K562 (cell line): ENCODE measurements at regions not wholly inside any gene's neighbourhood (a gene's known extent, or its start where the extent isn't known, plus 50 kb on each side); places are given as distances from the start of the nearest gene placed in this dataset.

ENCODE experiments used
- CHD4 ChIP-seq: fragments of 200-600 bp; sonication (generic); IDR thresholded peaks from 3 replicates; pipeline ENCODE4 v1.6.1; 2012; ENCODE audit warnings: low read depth, mild to moderate bottlenecking, mixed read lengths, low read length, inconsistent platforms; ENCODE audit not compliant: insufficient read depth, insufficient replicate concordance, poor library complexity, severe bottlenecking
- EP400 ChIP-seq: fragments of 450-650 bp; IDR thresholded peaks from 2 replicates; pipeline ENCODE4 v1.6.1; 2017; ENCODE audit warnings: antibody characterized with exemption, mild to moderate bottlenecking, moderate library complexity
- HMGN3 ChIP-seq: IDR thresholded peaks from 2 replicates; pipeline ENCODE4 v1.6.1; 2011; ENCODE audit warnings: borderline replicate concordance, low read depth, mild to moderate bottlenecking, mixed read lengths, low read length; ENCODE audit not compliant: insufficient read length; ENCODE audit errors: extremely low read depth
- MCM5 ChIP-seq: fragments of 450-650 bp; IDR thresholded peaks from 2 replicates; pipeline ENCODE4 v1.6.1; 2016; ENCODE audit warnings: low read depth
- ZC3H11A ChIP-seq: IDR thresholded peaks from 2 replicates; pipeline ENCODE4 v1.6.1; 2012; ENCODE audit warnings: low read depth, low read length, improper control_type of control experiment
- TF ChIP-seq, protein P1 (sequence below): fragments of 450-650 bp; IDR thresholded peaks from 2 replicates; pipeline ENCODE4 v1.6.1; 2016; ENCODE audit warnings: low read depth
- TF ChIP-seq, protein P2 (sequence below): fragments of 250-450 bp; sonication (Bioruptor Pico); IDR thresholded peaks from 2 replicates; pipeline ENCODE4 v1.4.0; 2020
- TF ChIP-seq, protein P3 (sequence below), 2 experiments: IDR thresholded peaks in 1 of 2; conservative IDR thresholded peaks in 1 of 2; 2 replicates each; pipeline ENCODE4 v1.6.1; 2016; ENCODE audit warnings: low read depth in 2 of 2, mild to moderate bottlenecking in 1 of 2, missing compliant biosample characterization in 1 of 2, missing genetic modification characterization in 1 of 2, moderate library complexity in 1 of 2

DNA sequence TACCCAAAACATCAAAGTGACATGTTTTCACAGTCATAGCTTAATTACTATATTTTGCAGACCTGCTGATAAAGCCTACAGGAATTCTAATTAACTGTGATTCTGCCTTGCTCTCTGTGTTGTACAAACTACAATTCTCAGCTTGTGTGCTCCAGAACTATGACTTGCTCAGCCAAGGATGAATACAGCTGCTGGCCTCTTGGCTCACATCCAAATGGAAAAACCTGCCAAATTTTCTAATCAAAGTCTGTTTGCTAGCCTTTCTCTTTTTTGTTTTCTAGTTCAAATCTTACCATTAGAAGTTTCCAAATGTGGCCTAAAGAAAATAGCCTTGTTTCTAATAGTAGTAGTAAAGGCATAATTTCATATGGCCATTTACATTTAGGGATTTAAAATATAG, 1176.8 kb downstream of the FAM133A start (continued):
- TF ChIP-seq, protein P1, sequence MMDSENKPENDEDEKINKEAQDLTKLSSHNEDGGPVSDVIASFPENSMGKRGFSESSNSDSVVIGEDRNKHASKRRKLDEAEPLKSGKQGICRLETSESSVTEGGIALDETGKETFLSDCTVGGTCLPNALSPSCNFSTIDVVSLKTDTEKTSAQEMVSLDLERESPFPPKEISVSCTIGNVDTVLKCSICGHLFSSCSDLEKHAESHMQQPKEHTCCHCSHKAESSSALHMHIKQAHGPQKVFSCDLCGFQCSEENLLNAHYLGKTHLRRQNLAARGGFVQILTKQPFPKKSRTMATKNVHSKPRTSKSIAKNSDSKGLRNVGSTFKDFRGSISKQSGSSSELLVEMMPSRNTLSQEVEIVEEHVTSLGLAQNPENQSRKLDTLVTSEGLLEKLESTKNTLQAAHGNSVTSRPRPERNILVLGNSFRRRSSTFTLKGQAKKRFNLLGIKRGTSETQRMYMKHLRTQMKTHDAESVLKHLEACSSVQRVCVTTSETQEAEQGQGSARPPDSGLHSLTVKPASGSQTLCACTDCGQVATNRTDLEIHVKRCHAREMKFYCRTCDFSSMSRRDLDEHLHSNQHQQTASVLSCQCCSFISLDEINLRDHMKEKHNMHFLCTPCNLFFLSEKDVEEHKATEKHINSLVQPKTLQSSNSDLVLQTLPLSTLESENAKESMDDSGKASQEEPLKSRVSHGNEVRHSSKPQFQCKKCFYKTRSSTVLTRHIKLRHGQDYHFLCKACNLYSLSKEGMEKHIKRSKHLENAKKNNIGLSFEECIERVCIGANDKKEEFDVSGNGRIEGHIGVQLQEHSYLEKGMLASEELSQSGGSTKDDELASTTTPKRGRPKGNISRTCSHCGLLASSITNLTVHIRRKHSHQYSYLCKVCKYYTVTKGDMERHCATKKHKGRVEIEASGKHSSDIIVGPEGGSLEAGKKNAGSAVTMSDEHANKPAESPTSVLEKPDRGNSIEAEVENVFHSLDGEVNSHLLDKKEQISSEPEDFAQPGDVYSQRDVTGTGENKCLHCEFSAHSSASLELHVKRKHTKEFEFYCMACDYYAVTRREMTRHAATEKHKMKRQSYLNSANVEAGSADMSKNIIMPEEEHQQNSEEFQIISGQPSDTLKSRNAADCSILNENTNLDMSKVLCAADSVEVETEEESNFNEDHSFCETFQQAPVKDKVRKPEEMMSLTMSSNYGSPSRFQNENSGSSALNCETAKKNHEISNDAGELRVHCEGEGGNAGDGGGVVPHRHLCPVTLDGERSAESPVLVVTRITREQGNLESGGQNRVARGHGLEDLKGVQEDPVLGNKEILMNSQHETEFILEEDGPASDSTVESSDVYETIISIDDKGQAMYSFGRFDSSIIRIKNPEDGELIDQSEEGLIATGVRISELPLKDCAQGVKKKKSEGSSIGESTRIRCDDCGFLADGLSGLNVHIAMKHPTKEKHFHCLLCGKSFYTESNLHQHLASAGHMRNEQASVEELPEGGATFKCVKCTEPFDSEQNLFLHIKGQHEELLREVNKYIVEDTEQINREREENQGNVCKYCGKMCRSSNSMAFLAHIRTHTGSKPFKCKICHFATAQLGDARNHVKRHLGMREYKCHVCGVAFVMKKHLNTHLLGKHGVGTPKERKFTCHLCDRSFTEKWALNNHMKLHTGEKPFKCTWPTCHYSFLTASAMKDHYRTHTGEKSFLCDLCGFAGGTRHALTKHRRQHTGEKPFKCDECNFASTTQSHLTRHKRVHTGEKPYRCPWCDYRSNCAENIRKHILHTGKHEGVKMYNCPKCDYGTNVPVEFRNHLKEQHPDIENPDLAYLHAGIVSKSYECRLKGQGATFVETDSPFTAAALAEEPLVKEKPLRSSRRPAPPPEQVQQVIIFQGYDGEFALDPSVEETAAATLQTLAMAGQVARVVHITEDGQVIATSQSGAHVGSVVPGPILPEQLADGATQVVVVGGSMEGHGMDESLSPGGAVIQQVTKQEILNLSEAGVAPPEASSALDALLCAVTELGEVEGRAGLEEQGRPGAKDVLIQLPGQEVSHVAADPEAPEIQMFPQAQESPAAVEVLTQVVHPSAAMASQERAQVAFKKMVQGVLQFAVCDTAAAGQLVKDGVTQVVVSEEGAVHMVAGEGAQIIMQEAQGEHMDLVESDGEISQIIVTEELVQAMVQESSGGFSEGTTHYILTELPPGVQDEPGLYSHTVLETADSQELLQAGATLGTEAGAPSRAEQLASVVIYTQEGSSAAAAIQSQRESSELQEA: no peak
- TF ChIP-seq HMGN3: no peak
- TF ChIP-seq EP400: no peak
- TF ChIP-seq, protein P2, sequence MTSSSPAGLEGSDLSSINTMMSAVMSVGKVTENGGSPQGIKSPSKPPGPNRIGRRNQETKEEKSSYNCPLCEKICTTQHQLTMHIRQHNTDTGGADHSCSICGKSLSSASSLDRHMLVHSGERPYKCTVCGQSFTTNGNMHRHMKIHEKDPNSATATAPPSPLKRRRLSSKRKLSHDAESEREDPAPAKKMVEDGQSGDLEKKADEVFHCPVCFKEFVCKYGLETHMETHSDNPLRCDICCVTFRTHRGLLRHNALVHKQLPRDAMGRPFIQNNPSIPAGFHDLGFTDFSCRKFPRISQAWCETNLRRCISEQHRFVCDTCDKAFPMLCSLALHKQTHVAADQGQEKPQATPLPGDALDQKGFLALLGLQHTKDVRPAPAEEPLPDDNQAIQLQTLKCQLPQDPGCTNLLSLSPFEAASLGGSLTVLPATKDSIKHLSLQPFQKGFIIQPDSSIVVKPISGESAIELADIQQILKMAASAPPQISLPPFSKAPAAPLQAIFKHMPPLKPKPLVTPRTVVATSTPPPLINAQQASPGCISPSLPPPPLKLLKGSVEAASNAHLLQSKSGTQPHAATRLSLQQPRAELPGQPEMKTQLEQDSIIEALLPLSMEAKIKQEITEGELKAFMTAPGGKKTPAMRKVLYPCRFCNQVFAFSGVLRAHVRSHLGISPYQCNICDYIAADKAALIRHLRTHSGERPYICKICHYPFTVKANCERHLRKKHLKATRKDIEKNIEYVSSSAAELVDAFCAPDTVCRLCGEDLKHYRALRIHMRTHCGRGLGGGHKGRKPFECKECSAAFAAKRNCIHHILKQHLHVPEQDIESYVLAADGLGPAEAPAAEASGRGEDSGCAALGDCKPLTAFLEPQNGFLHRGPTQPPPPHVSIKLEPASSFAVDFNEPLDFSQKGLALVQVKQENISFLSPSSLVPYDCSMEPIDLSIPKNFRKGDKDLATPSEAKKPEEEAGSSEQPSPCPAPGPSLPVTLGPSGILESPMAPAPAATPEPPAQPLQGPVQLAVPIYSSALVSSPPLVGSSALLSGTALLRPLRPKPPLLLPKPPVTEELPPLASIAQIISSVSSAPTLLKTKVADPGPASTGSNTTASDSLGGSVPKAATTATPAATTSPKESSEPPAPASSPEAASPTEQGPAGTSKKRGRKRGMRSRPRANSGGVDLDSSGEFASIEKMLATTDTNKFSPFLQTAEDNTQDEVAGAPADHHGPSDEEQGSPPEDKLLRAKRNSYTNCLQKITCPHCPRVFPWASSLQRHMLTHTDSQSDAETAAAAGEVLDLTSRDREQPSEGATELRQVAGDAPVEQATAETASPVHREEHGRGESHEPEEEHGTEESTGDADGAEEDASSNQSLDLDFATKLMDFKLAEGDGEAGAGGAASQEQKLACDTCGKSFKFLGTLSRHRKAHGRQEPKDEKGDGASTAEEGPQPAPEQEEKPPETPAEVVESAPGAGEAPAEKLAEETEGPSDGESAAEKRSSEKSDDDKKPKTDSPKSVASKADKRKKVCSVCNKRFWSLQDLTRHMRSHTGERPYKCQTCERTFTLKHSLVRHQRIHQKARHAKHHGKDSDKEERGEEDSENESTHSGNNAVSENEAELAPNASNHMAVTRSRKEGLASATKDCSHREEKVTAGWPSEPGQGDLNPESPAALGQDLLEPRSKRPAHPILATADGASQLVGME (CRISPR knock-in tag): no peak
- TF ChIP-seq, protein P3, sequence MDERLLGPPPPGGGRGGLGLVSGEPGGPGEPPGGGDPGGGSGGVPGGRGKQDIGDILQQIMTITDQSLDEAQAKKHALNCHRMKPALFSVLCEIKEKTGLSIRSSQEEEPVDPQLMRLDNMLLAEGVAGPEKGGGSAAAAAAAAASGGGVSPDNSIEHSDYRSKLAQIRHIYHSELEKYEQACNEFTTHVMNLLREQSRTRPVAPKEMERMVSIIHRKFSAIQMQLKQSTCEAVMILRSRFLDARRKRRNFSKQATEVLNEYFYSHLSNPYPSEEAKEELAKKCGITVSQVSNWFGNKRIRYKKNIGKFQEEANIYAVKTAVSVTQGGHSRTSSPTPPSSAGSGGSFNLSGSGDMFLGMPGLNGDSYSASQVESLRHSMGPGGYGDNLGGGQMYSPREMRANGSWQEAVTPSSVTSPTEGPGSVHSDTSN (CRISPR knock-in tag; IDR thresholded peaks at IDR 0.05; ENCODE audit: low read depth): no peak
- TF ChIP-seq, protein P3 (tag; conservative IDR thresholded peaks at IDR 0.05; ENCODE audit: low read depth): no peak
- TF ChIP-seq CHD4: no peak
- TF ChIP-seq ZC3H11A: no peak
- TF ChIP-seq MCM5: no peak
